Endothelial cell of umbilical vein (primary cell): ENCODE measurements at regions not wholly inside any gene's neighbourhood (a gene's known extent, or its start where the extent isn't known, plus 50 kb on each side); places are given as distances from the start of the nearest gene placed in this dataset.

Experiments used
- BruUV-seq: library from RNA; stranded (reverse); fragments of 400-500 nt; replicated peaks from 2 replicates; lab custom pipeline; 2021; lab: Mats Ljungman, UMichigan
- CTCF ChIA-PET: fragments of 300-600, 350-600 bp; sonication (Branson Sonifier 250); formaldehyde crosslinking; loops from one replicate; lab custom pipeline; 2021; ENCODE audit warnings: antibody characterized with exemption, inconsistent platforms; lab: Charles Lee
- POLR2A ChIA-PET: fragments of 300-600, 350-600 bp; sonication (Branson Sonifier 250); formaldehyde crosslinking; loops from one replicate; lab custom pipeline; 2021; ENCODE audit warnings: antibody characterized with exemption, inconsistent platforms; lab: Charles Lee
- DNase-seq: peaks from one replicate; pipeline ENCODE4 v3.0.0-alpha.2; 2011; ENCODE audit warnings: low read depth, low spot score
- FAIRE-seq: peaks from 2 replicates; lab custom pipeline; 2011; peaks lifted over from hg19 to GRCh38; lab: Jason Lieb, UNC
- H2AFZ ChIP-seq: 2 replicates; pipeline ENCODE4 v1.6.0; 2012; ENCODE audit warnings: low read depth, low read length, control low read depth, inconsistent platforms
- H3K27ac ChIP-seq: 2 replicates; pipeline ENCODE4 v1.5.1; 2011; ENCODE audit warnings: low read depth, mild to moderate bottlenecking, control low read depth, low read length, moderate library complexity; ENCODE audit not compliant: insufficient read depth
- H3K27me3 ChIP-seq, 2 experiments: 2 replicates each; pipeline versions ENCODE4 v1.6.0 to v1.6.1; 2011; ENCODE audit warnings: low read length in 2 of 2, mixed read lengths in 1 of 2; ENCODE audit not compliant: control insufficient read depth in 2 of 2, insufficient read depth in 2 of 2
- H3K36me3 ChIP-seq, 2 experiments: 2 replicates in 1 of 2; 3 replicates in 1 of 2; pipeline ENCODE4 v1.5.1; 2011; ENCODE audit warnings: low read length in 2 of 2, mild to moderate bottlenecking in 1 of 2, moderate library complexity in 1 of 2; ENCODE audit not compliant: control insufficient read depth in 2 of 2, insufficient read depth in 2 of 2; ENCODE audit errors: extremely low read depth in 1 of 2
- H3K4me1 ChIP-seq: 3 replicates; pipeline ENCODE4 v1.5.1; 2011; ENCODE audit warnings: mild to moderate bottlenecking, low read length; ENCODE audit not compliant: control insufficient read depth, insufficient read depth; ENCODE audit errors: extremely low read depth
- H3K4me2 ChIP-seq: 2 replicates; pipeline ENCODE4 v1.6.1; 2011; ENCODE audit warnings: low read length, control low read depth, mixed read lengths; ENCODE audit not compliant: insufficient read depth
- H3K4me3 ChIP-seq, 3 experiments: fragments of 200-600 bp in 1 of 3; sonication (generic), shearing (Covaris generic) in 1 of 3; replicated peaks in 1 of 3; 2 replicates each; pipeline ENCODE4 v1.5.1; 2011 to 2016; ENCODE audit warnings: control low read depth in 3 of 3, low read length in 3 of 3, mild to moderate bottlenecking in 2 of 3, inconsistent platforms in 1 of 3, low read depth in 1 of 3, moderate library complexity in 1 of 3; ENCODE audit not compliant: insufficient read depth in 1 of 3
- H3K79me2 ChIP-seq: 2 replicates; pipeline ENCODE4 v1.6.0; 2012; ENCODE audit warnings: low read length, inconsistent platforms; ENCODE audit not compliant: control insufficient read depth, insufficient read depth
- H3K9ac ChIP-seq: replicated peaks from 2 replicates; pipeline ENCODE3; 2011; ENCODE audit warnings: low read length, control low read depth; ENCODE audit not compliant: insufficient read depth; ENCODE audit errors: extremely low read depth
- H3K9me1 ChIP-seq: replicated peaks from 3 replicates; pipeline ENCODE4 v1.6.0; 2011; ENCODE audit warnings: mild to moderate bottlenecking, low read length; ENCODE audit not compliant: control insufficient read depth, insufficient read depth; ENCODE audit errors: extremely low read depth
- H3K9me3 ChIP-seq: replicated peaks from 2 replicates; pipeline ENCODE4 v1.5.1; 2012; ENCODE audit warnings: low read length, inconsistent platforms; ENCODE audit not compliant: control insufficient read depth, insufficient read depth
- H4K20me1 ChIP-seq: replicated peaks from 2 replicates; pipeline ENCODE3; 2011; ENCODE audit warnings: mild to moderate bottlenecking, low read length; ENCODE audit not compliant: control insufficient read depth, insufficient read depth; ENCODE audit errors: extremely low read depth
- CTCF ChIP-seq, 2 donors: IDR thresholded peaks; 1 replicate in 1 of 2; 2 replicates in 1 of 2; pipeline ENCODE4 v1.5.1; 2011; ENCODE audit warnings: low read length in 2 of 2, mild to moderate bottlenecking in 2 of 2, moderate library complexity in 2 of 2, control low read depth in 1 of 2, inconsistent platforms in 1 of 2, low read depth in 1 of 2; ENCODE audit not compliant: insufficient read depth in 1 of 2; ENCODE audit errors: extremely low read depth in 1 of 2
- EZH2 ChIP-seq: IDR thresholded peaks from 2 replicates; pipeline ENCODE4 v1.6.1; 2012; ENCODE audit warnings: borderline replicate concordance, low read depth, mild to moderate bottlenecking, moderate library complexity, low read length, inconsistent platforms; ENCODE audit not compliant: severe bottlenecking
- FOS ChIP-seq: IDR thresholded peaks from 2 replicates; pipeline ENCODE4 v1.6.1; 2011; ENCODE audit warnings: mild to moderate bottlenecking, low read length, moderate library complexity, borderline replicate concordance; ENCODE audit not compliant: insufficient read depth
- GATA2 ChIP-seq: IDR thresholded peaks from 2 replicates; pipeline ENCODE4 v1.7.0; 2011; ENCODE audit warnings: low read depth, mild to moderate bottlenecking, moderate library complexity, mixed read lengths, low read length; ENCODE audit not compliant: insufficient read length, insufficient read depth
- JUN ChIP-seq: IDR thresholded peaks from 2 replicates; pipeline ENCODE4 v1.6.1; 2011; ENCODE audit warnings: borderline replicate concordance, low read depth; ENCODE audit not compliant: insufficient read length, insufficient read depth
- MAX ChIP-seq: IDR thresholded peaks from 2 replicates; pipeline ENCODE4 v1.6.1; 2011; ENCODE audit not compliant: insufficient read depth, insufficient read length
- MYC ChIP-seq: IDR thresholded peaks from one replicate; pipeline ENCODE4 v1.6.1; 2011; ENCODE audit warnings: mild to moderate bottlenecking, low read depth, low read length
- POLR2A ChIP-seq: IDR thresholded peaks from 2 replicates; pipeline ENCODE4 v1.6.1; 2012; ENCODE audit warnings: low read depth, mild to moderate bottlenecking, control low read depth, low read length
- POLR2AphosphoS5 ChIP-seq: IDR thresholded peaks from 2 replicates; pipeline ENCODE4 v1.6.1; 2012; ENCODE audit warnings: low read depth, mild to moderate bottlenecking, control low read depth, low read length, moderate library complexity; ENCODE audit not compliant: insufficient read depth
- dilution Hi-C: fragments of 300-500 bp; cut with MboI; formaldehyde crosslinking; loops from one replicate; pipeline ENCODE4 v1.15.0; 2019; ENCODE audit warnings: low sequenced_read_pairs; ENCODE audit not compliant: extremely low pct_ligation_motif_present
- intact Hi-C: fragments of 100-400 bp; cut with micrococcal nuclease; formaldehyde crosslinking; loops from one replicate; pipeline ENCODE4 v1.10.0; 2022

GRCh38 chr12:25689996-25690501 lies 137.0 kb upstream of the LMNTD1 start:
- BruUV-seq: no TSS peak
- POLR2A ChIA-PET: no interaction called here

More at GRCh38 chr12:25689996-25690501, 137.0 kb upstream of the LMNTD1 start:
- Histone ChIP-seq H4K20me1 (no peaks in the 10 kb centered on the region), H3K36me3 (no peaks in the 10 kb centered on the region), H3K4me1 (peaks cover 19% of the 10 kb centered on the region), H3K4me2 (no peak overlapping the region), H3K79me2 (no peaks in the 10 kb centered on the region), H3K27me3 (no peaks in the 10 kb centered on the region), H3K4me3 (no peak overlapping the region), H2AFZ (no peak overlapping the region), H3K9ac (no peak overlapping the region), H3K9me3 (no peaks in the 10 kb centered on the region), H3K27ac (no peak overlapping the region), H3K9me1 (no peaks in the 10 kb centered on the region)
- TF ChIP-seq CTCF (IDR thresholded peaks at IDR 0.05; ENCODE audit: extremely low read depth in 1 of 2, insufficient read depth in 1 of 2, low read depth in 1 of 2, low read length in 2 of 2) (no peak), GATA2 (no peak), JUN (no peak), POLR2A (no peak), FOS (no peak), EZH2 (no peak), POLR2AphosphoS5 (no peak), MYC (no peak), MAX (no peak)
- DNase-seq: peak; percentile 58
- dilution Hi-C loops (no loop called here), intact Hi-C loops (loop anchor here (5.0 kb wide), 2 partner anchors 267 to 337 kb away; partner anchors contain the start of gene RASSF8)
- FAIRE-seq: peak; percentile 60
- CTCF ChIA-PET: no interaction called here
